GM06990 (cell line): ENCODE measurements at regions not wholly inside any gene's neighbourhood (a gene's known extent, or its start where the extent isn't known, plus 50 kb on each side); places are given as distances from the start of the nearest gene placed in this dataset.

Experiments used
- DNase-seq: peaks from one replicate; pipeline ENCODE4 v3.0.0-alpha.2; 2011; ENCODE audit not compliant: insufficient read length; ENCODE audit errors: extremely low read depth
- H3K27me3 ChIP-seq: replicated peaks from 2 replicates; pipeline ENCODE4 v1.6.0; 2011; ENCODE audit warnings: low read length; ENCODE audit not compliant: control insufficient read depth, insufficient read depth
- H3K36me3 ChIP-seq: 2 replicates; pipeline ENCODE4 v1.5.1; 2011; ENCODE audit warnings: low read length; ENCODE audit not compliant: control insufficient read depth, insufficient read depth
- H3K4me3 ChIP-seq: replicated peaks from 2 replicates; pipeline ENCODE4 v1.5.1; 2011; ENCODE audit warnings: low read depth, mild to moderate bottlenecking, control low read depth, low read length
- CTCF ChIP-seq: IDR thresholded peaks from 2 replicates; pipeline ENCODE4 v1.5.1; 2011; ENCODE audit warnings: low read length, control low read depth, mild to moderate bottlenecking, inconsistent platforms; ENCODE audit not compliant: insufficient read depth, poor library complexity, severe bottlenecking

GRCh38 chr3:144763878-144764454 is 792.3 kb downstream of the DIPK2A start:
- peak; percentile 21 for DNase-seq
- Histone ChIP-seq H3K36me3 (no peaks in the 10 kb centered on the region), H3K27me3 (no peaks in the 10 kb centered on the region), H3K4me3 (peak overlapping the region; percentile 47)
- TF ChIP-seq CTCF = no peak

GRCh38 chr3:144770281-144770680 is 798.7 kb downstream of the DIPK2A start:
- H3K4me3 ChIP-seq = no peak overlapping the region
- no peaks in the 10 kb centered on the region for H3K36me3 ChIP-seq
- no peaks in the 10 kb centered on the region for H3K27me3 ChIP-seq
- DNase-seq = no peak
- TF ChIP-seq CTCF = no peak

GRCh38 chr3:144770915-144771351 is 799.3 kb downstream of the DIPK2A start:
- DNase-seq = no peak
- Histone ChIP-seq H3K36me3 (no peaks in the 10 kb centered on the region), H3K27me3 (no peaks in the 10 kb centered on the region), H3K4me3 (no peak overlapping the region)
- peak; percentile 38 for TF ChIP-seq CTCF

- H3K4me3 ChIP-seq = no peak overlapping the region
- no peaks in the 10 kb centered on the region for H3K36me3 ChIP-seq
- no peak for DNase-seq
- no peak for TF ChIP-seq CTCF
- no peaks in the 10 kb centered on the region for H3K27me3 ChIP-seq
Measured at GRCh38 chr3:144771381-144771870, 799.8 kb downstream of the DIPK2A start.

GRCh38 chr3:144772372-144772771 is 800.7 kb downstream of the DIPK2A start:
- TF ChIP-seq CTCF = no peak
- Histone ChIP-seq H3K4me3 (no peak overlapping the region), H3K36me3 (no peaks in the 10 kb centered on the region), H3K27me3 (no peaks in the 10 kb centered on the region)
- no peak for DNase-seq

- H3K27me3 ChIP-seq = no peaks in the 10 kb centered on the region
- TF ChIP-seq CTCF = no peak
- no peaks in the 10 kb centered on the region for H3K36me3 ChIP-seq
- no peak for DNase-seq
- no peak overlapping the region for H3K4me3 ChIP-seq
Measured at GRCh38 chr3:144773350-144773749, 801.7 kb downstream of the DIPK2A start.
